SU-DHL-6 (cell line): ENCODE measurements at regions not wholly inside any gene's neighbourhood (a gene's known extent, or its start where the extent isn't known, plus 50 kb on each side); places are given as distances from the start of the nearest gene placed in this dataset.

Experiments
- H2AFZ ChIP-seq: fragments of 200-600 bp; sonication (generic); 2 replicates; pipeline ENCODE4 v1.6.1; 2014; ENCODE audit warnings: low read depth, mild to moderate bottlenecking, moderate library complexity, mixed read lengths, antibody characterized with exemption, low read length; ENCODE audit not compliant: severe bottlenecking
- H3F3A ChIP-seq: fragments of 200-600 bp; shearing (Covaris generic); 2 replicates; pipeline ENCODE4 v1.6.0; 2016; ENCODE audit warnings: antibody characterized with exemption, mild to moderate bottlenecking; ENCODE audit not compliant: insufficient read depth
- H3K27ac ChIP-seq: fragments of 200-600 bp; sonication (generic); 2 replicates; pipeline ENCODE4 v1.5.1; 2016; ENCODE audit warnings: low read depth, mild to moderate bottlenecking, low read length, moderate library complexity, mixed read lengths
- H3K27me3 ChIP-seq: fragments of 200-600 bp; sonication (generic), shearing (Covaris generic); 2 replicates; pipeline ENCODE4 v1.6.0; 2014; ENCODE audit warnings: mild to moderate bottlenecking, low read length
- H3K36me3 ChIP-seq: fragments of 200-600 bp; sonication (generic); 2 replicates; pipeline ENCODE4 v1.6.1; 2014; ENCODE audit warnings: mild to moderate bottlenecking, low read length, mixed read lengths
- H3K4me2 ChIP-seq: fragments of 300-600, 200-600 bp; shearing (Covaris generic), sonication (generic); 2 replicates; pipeline ENCODE4 v1.6.0; 2014; ENCODE audit warnings: low read length, low read depth, mild to moderate bottlenecking; ENCODE audit not compliant: poor library complexity, severe bottlenecking
- H3K4me3 ChIP-seq: fragments of 200-600 bp; sonication (generic); 2 replicates; pipeline ENCODE4 v1.5.1; 2014; ENCODE audit warnings: antibody characterized with exemption, low read length, mild to moderate bottlenecking, mixed read lengths; ENCODE audit not compliant: insufficient read depth, poor library complexity, severe bottlenecking
- H3K79me2 ChIP-seq: fragments of 200-600 bp; sonication (generic); 2 replicates; pipeline ENCODE4 v1.6.1; 2014; ENCODE audit warnings: mild to moderate bottlenecking, low read length, moderate library complexity; ENCODE audit not compliant: insufficient read depth
- H3K9ac ChIP-seq: fragments of 200-600 bp; sonication (generic); 2 replicates; pipeline ENCODE4 v1.7.0; 2014; ENCODE audit warnings: mild to moderate bottlenecking, low read length
- H3K9me2 ChIP-seq: fragments of 200-600 bp; sonication (generic); replicated peaks from 2 replicates; pipeline ENCODE4 v1.6.1; 2014; ENCODE audit warnings: low read length; ENCODE audit not compliant: insufficient read depth
- H3K9me3 ChIP-seq: fragments of 200-600 bp; sonication (generic); 2 replicates; pipeline ENCODE4 v1.6.1; 2014; ENCODE audit warnings: low read length, mixed read lengths; ENCODE audit not compliant: insufficient read depth
- H4K20me1 ChIP-seq: fragments of 200-600 bp; sonication (generic); 2 replicates; pipeline ENCODE4 v1.6.1; 2014; ENCODE audit warnings: low read depth, mild to moderate bottlenecking, antibody characterized with exemption, low read length, moderate library complexity, mixed read lengths
- EZH2phosphoT487 ChIP-seq: fragments of 200-600 bp; sonication (generic), shearing (Covaris generic); conservative IDR thresholded peaks from 2 replicates; pipeline ENCODE4 v1.6.1; 2018; ENCODE audit warnings: mild to moderate bottlenecking, antibody characterized with exemption, low read length, moderate library complexity, mixed read lengths
- TF ChIP-seq, protein P1 (sequence below): fragments of 200-600 bp; sonication (generic); IDR thresholded peaks from one replicate; pipeline ENCODE4 v1.5.1; 2017; ENCODE audit warnings: antibody characterized with exemption, mild to moderate bottlenecking, low read length, moderate library complexity; ENCODE audit not compliant: insufficient read depth, poor library complexity, severe bottlenecking

DNA sequence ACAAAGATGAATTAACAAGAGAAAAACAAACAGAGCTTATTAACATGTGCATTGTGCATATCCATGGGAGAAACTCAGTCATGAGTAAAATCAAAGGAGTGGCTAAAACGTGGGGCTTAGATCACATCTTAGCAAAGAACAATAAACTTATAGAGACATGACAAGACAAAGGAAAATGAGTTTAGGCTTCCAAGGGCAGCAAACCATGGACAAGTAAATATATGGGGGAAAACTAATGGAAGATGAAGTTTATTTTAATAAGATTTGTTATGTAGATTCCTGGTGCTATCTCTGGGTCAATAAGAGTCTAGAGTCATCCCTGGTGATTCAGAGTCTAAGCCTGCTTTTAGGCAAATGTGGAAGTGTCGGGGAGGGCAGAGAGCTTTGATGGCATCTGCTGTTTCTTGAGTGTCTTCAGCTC lies 87.2 kb upstream of the PLPP4 start:
- Histone ChIP-seq H3F3A (no peaks in the 10 kb centered on the region), H2AFZ (no peak overlapping the region), H4K20me1 (no peaks in the 10 kb centered on the region), H3K27ac (no peak overlapping the region), H3K36me3 (no peaks in the 10 kb centered on the region), H3K4me3 (no peak overlapping the region), H3K4me2 (no peak overlapping the region), H3K9ac (no peak overlapping the region), H3K9me3 (no peaks in the 10 kb centered on the region), H3K27me3 (no peaks in the 10 kb centered on the region), H3K79me2 (no peaks in the 10 kb centered on the region), H3K9me2 (no peaks in the 10 kb centered on the region)
- TF ChIP-seq EZH2phosphoT487: no peak
- TF ChIP-seq, protein P1, sequence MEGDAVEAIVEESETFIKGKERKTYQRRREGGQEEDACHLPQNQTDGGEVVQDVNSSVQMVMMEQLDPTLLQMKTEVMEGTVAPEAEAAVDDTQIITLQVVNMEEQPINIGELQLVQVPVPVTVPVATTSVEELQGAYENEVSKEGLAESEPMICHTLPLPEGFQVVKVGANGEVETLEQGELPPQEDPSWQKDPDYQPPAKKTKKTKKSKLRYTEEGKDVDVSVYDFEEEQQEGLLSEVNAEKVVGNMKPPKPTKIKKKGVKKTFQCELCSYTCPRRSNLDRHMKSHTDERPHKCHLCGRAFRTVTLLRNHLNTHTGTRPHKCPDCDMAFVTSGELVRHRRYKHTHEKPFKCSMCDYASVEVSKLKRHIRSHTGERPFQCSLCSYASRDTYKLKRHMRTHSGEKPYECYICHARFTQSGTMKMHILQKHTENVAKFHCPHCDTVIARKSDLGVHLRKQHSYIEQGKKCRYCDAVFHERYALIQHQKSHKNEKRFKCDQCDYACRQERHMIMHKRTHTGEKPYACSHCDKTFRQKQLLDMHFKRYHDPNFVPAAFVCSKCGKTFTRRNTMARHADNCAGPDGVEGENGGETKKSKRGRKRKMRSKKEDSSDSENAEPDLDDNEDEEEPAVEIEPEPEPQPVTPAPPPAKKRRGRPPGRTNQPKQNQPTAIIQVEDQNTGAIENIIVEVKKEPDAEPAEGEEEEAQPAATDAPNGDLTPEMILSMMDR: no peak

DNA sequence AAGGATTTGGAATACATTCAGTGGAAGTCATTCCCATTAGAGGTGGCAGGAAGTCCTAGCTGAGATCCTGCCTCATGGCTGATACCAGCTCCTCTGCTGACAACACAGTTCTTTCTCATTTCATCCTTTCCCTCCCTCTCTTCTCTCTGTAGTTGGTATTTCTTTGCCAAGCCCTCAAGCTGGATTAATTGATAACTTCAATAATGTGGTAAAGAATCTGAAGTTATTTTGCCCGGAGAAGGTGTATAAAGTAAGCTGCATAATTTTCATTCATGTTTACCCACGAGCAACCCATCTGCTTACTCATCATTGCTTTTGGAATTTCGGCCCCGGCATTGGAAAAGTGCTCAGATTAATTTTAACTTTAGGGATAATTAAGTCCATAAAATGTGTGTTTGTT lies 85.2 kb upstream of the PLPP4 start:
- Histone ChIP-seq H3K36me3 (no peaks in the 10 kb centered on the region), H3K4me3 (no peak overlapping the region), H3F3A (no peaks in the 10 kb centered on the region), H4K20me1 (no peaks in the 10 kb centered on the region), H3K9me2 (no peaks in the 10 kb centered on the region), H2AFZ (no peak overlapping the region), H3K27me3 (no peaks in the 10 kb centered on the region), H3K27ac (no peak overlapping the region), H3K4me2 (no peak overlapping the region), H3K9me3 (no peaks in the 10 kb centered on the region), H3K9ac (no peak overlapping the region), H3K79me2 (no peaks in the 10 kb centered on the region)
- TF ChIP-seq, protein P1: no peak
- TF ChIP-seq EZH2phosphoT487: no peak

DNA sequence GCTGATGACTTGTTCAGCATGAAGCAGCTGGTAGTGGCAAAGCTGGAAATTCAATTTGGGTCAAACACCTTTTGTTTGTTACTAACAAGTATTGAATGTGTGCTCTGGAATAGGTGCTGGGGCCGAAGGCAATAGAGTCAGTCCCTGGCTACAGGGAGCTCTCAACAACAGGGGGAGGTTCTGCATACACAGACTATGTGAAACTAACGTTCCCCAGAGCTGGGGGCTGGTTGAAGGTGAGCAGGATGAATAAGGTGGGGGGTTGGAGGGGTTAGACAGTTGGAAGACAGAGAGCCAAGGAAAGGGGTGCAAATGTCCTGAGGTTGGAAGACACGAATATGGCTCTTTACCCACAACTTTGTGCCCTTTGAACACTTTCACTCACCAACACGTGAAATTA lies 84.1 kb upstream of the PLPP4 start:
- TF ChIP-seq, protein P1: no peak
- TF ChIP-seq EZH2phosphoT487: no peak
- Histone ChIP-seq H3K27me3 (no peaks in the 10 kb centered on the region), H2AFZ (no peak overlapping the region), H3F3A (no peaks in the 10 kb centered on the region), H3K27ac (no peak overlapping the region), H3K9me2 (no peaks in the 10 kb centered on the region), H3K9me3 (no peaks in the 10 kb centered on the region), H3K4me3 (no peak overlapping the region), H3K4me2 (no peak overlapping the region), H3K36me3 (no peaks in the 10 kb centered on the region), H4K20me1 (no peaks in the 10 kb centered on the region), H3K79me2 (no peaks in the 10 kb centered on the region), H3K9ac (no peak overlapping the region)

DNA sequence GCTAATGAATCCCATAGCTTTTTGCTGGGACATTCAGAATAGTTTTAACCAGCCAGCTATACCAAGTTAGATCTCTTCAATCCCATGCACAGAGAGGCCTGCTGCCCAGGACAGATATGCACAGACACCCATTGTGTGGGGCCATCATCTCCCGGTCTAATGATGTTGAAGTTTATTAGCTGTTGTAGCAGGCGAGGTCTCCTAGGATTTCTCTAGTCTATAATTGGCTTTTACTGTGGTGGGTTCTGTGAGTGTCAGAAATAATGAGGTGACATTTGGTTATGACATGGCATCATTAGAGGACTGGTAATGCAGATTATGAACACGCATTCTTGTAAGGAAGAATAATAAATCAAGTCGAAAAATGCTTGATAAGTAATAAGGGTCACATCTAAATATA lies 81.4 kb upstream of the PLPP4 start:
- Histone ChIP-seq H3F3A (no peaks in the 10 kb centered on the region), H3K9me2 (no peaks in the 10 kb centered on the region), H2AFZ (no peak overlapping the region), H3K4me2 (no peak overlapping the region), H3K9ac (no peak overlapping the region), H4K20me1 (no peaks in the 10 kb centered on the region), H3K27me3 (no peaks in the 10 kb centered on the region), H3K9me3 (no peaks in the 10 kb centered on the region), H3K79me2 (no peaks in the 10 kb centered on the region), H3K4me3 (no peak overlapping the region), H3K36me3 (no peaks in the 10 kb centered on the region), H3K27ac (no peak overlapping the region)
- no peak for TF ChIP-seq EZH2phosphoT487
- TF ChIP-seq, protein P1: no peak
